CD8-positive, alpha-beta memory T cell (primary cell): ENCODE measurements at regions not wholly inside any gene's neighbourhood (a gene's known extent, or its start where the extent isn't known, plus 50 kb on each side); places are given as distances from the start of the nearest gene placed in this dataset.

ENCODE experiments used
- CTCF ChIA-PET: fragments of 350-600 bp; sonication (Branson Sonifier 250); formaldehyde crosslinking; loops from one replicate; lab custom pipeline; 2021; ENCODE audit warnings: antibody characterized with exemption; lab: Charles Lee
- POLR2A ChIA-PET: fragments of 350-600 bp; sonication (Branson Sonifier 250); formaldehyde crosslinking; loops from one replicate; lab custom pipeline; 2021; ENCODE audit warnings: antibody characterized with exemption; lab: Charles Lee
- DNase-seq, 5 donors: peaks; one replicate each; pipeline versions ENCODE4 v3.0.0 to v3.0.0-alpha.2; 2020 to 2022; ENCODE audit warnings: mixed read lengths in 1 of 5
- H3K27ac ChIP-seq: one replicate; pipeline ENCODE4 v1.7.0; 2013; ENCODE audit warnings: low read depth, mild to moderate bottlenecking, low read length, moderate library complexity
- H3K27me3 ChIP-seq: 2 replicates; pipeline ENCODE4 v1.7.0; 2013; ENCODE audit warnings: low read length, mild to moderate bottlenecking; ENCODE audit not compliant: insufficient read depth, poor library complexity, severe bottlenecking
- H3K36me3 ChIP-seq: 2 replicates; pipeline ENCODE4 v1.7.0; 2013; ENCODE audit warnings: mild to moderate bottlenecking, low read length, moderate library complexity; ENCODE audit not compliant: insufficient read depth
- H3K4me1 ChIP-seq: 2 replicates; pipeline ENCODE4 v1.7.0; 2013; ENCODE audit warnings: mild to moderate bottlenecking, low read length, moderate library complexity; ENCODE audit not compliant: insufficient read depth
- H3K4me3 ChIP-seq: 2 replicates; pipeline ENCODE4 v1.7.0; 2013; ENCODE audit warnings: mild to moderate bottlenecking, low read length
- H3K9me3 ChIP-seq: 2 replicates; pipeline ENCODE4 v1.7.0; 2013; ENCODE audit warnings: mild to moderate bottlenecking, low read length
- H3K27ac Mint-ChIP-seq, 8 donors: one replicate each; pipeline ENCODE4 v1.8.0; 2020 to 2021; ENCODE audit warnings: mixed read lengths in 8 of 8, mild to moderate bottlenecking in 6 of 8, inconsistent platforms in 3 of 8, moderate library complexity in 3 of 8
- H3K27me3 Mint-ChIP-seq, 2 donors: one replicate each; pipeline ENCODE4 v1.8.0; 2020 to 2021; ENCODE audit warnings: mixed read lengths in 2 of 2, mild to moderate bottlenecking in 1 of 2, moderate library complexity in 1 of 2
- H3K36me3 Mint-ChIP-seq, 3 donors: one replicate each; pipeline ENCODE4 v1.8.0; 2020 to 2021; ENCODE audit warnings: mixed read lengths in 3 of 3, inconsistent platforms in 1 of 3, mild to moderate bottlenecking in 1 of 3
- H3K4me1 Mint-ChIP-seq, 3 donors: one replicate each; pipeline ENCODE4 v1.8.0; 2020 to 2021; ENCODE audit warnings: mixed read lengths in 3 of 3, inconsistent platforms in 1 of 3, mild to moderate bottlenecking in 1 of 3
- H3K4me3 Mint-ChIP-seq, 7 donors: one replicate each; pipeline ENCODE4 v1.8.0; 2020 to 2021; ENCODE audit warnings: mixed read lengths in 7 of 7, mild to moderate bottlenecking in 6 of 7, moderate library complexity in 4 of 7, inconsistent platforms in 2 of 7
- H3K9me3 Mint-ChIP-seq, 5 donors: one replicate each; pipeline ENCODE4 v1.8.0; 2020 to 2022; ENCODE audit warnings: mixed read lengths in 5 of 5, mild to moderate bottlenecking in 3 of 5, moderate library complexity in 2 of 5, inconsistent platforms in 1 of 5

- Histone ChIP-seq H3K27me3 (no peaks in the 10 kb centered on the region), H3K27ac (no peak overlapping the region), H3K36me3 (no peaks in the 10 kb centered on the region), H3K4me1 (no peaks in the 10 kb centered on the region), H3K9me3 (no peaks in the 10 kb centered on the region), H3K4me3 (no peak overlapping the region)
- Mint-ChIP-seq H3K27ac (no peak overlapping the region), H3K4me1 (no peaks in the 10 kb centered on the region), H3K9me3 (peaks cover 3 to 12% (median 5%) of the 10 kb centered on the region in 5 donors), H3K4me3 (no peak overlapping the region), H3K27me3 (no peaks in the 10 kb centered on the region), H3K36me3 (no peaks in the 10 kb centered on the region)
- no peak for DNase-seq
- ChIA-PET POLR2A (no interaction called here), CTCF (no interaction called here)
Observed at GRCh38 chr13:61734683-61735082, 319.0 kb upstream of the PCDH20 start.

GRCh38 chr13:61728471-61728870, 312.8 kb upstream of the PCDH20 start:
- ChIA-PET CTCF (no interaction called here), POLR2A (no interaction called here)
- H3K27me3 ChIP-seq, result no peaks in the 10 kb centered on the region
- no peak overlapping the region for H3K4me3 ChIP-seq
- no peak for DNase-seq
- H3K27ac Mint-ChIP-seq, result no peak overlapping the region
- no peaks in the 10 kb centered on the region for H3K4me1 Mint-ChIP-seq
- H3K9me3 ChIP-seq, result no peaks in the 10 kb centered on the region
- H3K4me3 Mint-ChIP-seq, result no peak overlapping the region
- no peaks in the 10 kb centered on the region for H3K36me3 Mint-ChIP-seq
- no peaks in the 10 kb centered on the region for H3K36me3 ChIP-seq
- H3K27me3 Mint-ChIP-seq, result no peaks in the 10 kb centered on the region
- peaks cover 8 to 20% (median 10%) of the 10 kb centered on the region in 5 donors for H3K9me3 Mint-ChIP-seq
- H3K4me1 ChIP-seq, result no peaks in the 10 kb centered on the region
- H3K27ac ChIP-seq, result no peak overlapping the region

GRCh38 chr13:61727767-61728166, 312.1 kb upstream of the PCDH20 start:
- Mint-ChIP-seq H3K4me3 (no peak overlapping the region), H3K27me3 (no peaks in the 10 kb centered on the region), H3K4me1 (no peaks in the 10 kb centered on the region), H3K36me3 (no peaks in the 10 kb centered on the region), H3K9me3 (peaks cover 8 to 22% (median 10%) of the 10 kb centered on the region in 5 donors), H3K27ac (no peak overlapping the region)
- Histone ChIP-seq H3K4me1 (no peaks in the 10 kb centered on the region), H3K36me3 (no peaks in the 10 kb centered on the region), H3K27me3 (no peaks in the 10 kb centered on the region), H3K4me3 (no peak overlapping the region), H3K27ac (no peak overlapping the region), H3K9me3 (no peaks in the 10 kb centered on the region)
- DNase-seq, result no peak
- CTCF ChIA-PET, result no interaction called here
- POLR2A ChIA-PET, result no interaction called here

GRCh38 chr13:61725806-61726205, 310.2 kb upstream of the PCDH20 start:
- DNase-seq, result no peak
- H3K27ac Mint-ChIP-seq, result no peak overlapping the region
- no peaks in the 10 kb centered on the region for H3K4me1 Mint-ChIP-seq
- Histone ChIP-seq H3K4me1 (no peaks in the 10 kb centered on the region), H3K4me3 (no peak overlapping the region), H3K27me3 (no peaks in the 10 kb centered on the region), H3K9me3 (no peaks in the 10 kb centered on the region), H3K27ac (no peak overlapping the region), H3K36me3 (no peaks in the 10 kb centered on the region)
- H3K27me3 Mint-ChIP-seq, result no peaks in the 10 kb centered on the region
- POLR2A ChIA-PET, result no interaction called here
- CTCF ChIA-PET, result no interaction called here
- no peaks in the 10 kb centered on the region for H3K36me3 Mint-ChIP-seq
- peaks cover 8 to 31% (median 10%) of the 10 kb centered on the region in 5 donors for H3K9me3 Mint-ChIP-seq
- H3K4me3 Mint-ChIP-seq, result no peak overlapping the region

GRCh38 chr13:61722119-61722518, 306.5 kb upstream of the PCDH20 start:
- Mint-ChIP-seq H3K27ac (no peak overlapping the region), H3K9me3 (peaks cover 17 to 37% (median 19%) of the 10 kb centered on the region in 5 donors), H3K27me3 (no peaks in the 10 kb centered on the region), H3K36me3 (no peaks in the 10 kb centered on the region), H3K4me3 (no peak overlapping the region), H3K4me1 (no peaks in the 10 kb centered on the region)
- Histone ChIP-seq H3K4me3 (no peak overlapping the region), H3K27ac (no peak overlapping the region), H3K9me3 (no peaks in the 10 kb centered on the region), H3K4me1 (no peaks in the 10 kb centered on the region), H3K27me3 (no peaks in the 10 kb centered on the region), H3K36me3 (no peaks in the 10 kb centered on the region)
- POLR2A ChIA-PET, result no interaction called here
- CTCF ChIA-PET, result no interaction called here
- no peak for DNase-seq

- H3K36me3 Mint-ChIP-seq, result no peaks in the 10 kb centered on the region
- ChIA-PET POLR2A (no interaction called here), CTCF (no interaction called here)
Observed at GRCh38 chr13:61712621-61713020, 297.0 kb upstream of the PCDH20 start.

GRCh38 chr13:61709258-61709657, 293.6 kb upstream of the PCDH20 start:
- Mint-ChIP-seq H3K36me3 (no peaks in the 10 kb centered on the region), H3K9me3 (peaks cover 0 to 28% (median 6%) of the 10 kb centered on the region in 5 donors), H3K27ac (no peak overlapping the region), H3K4me1 (no peaks in the 10 kb centered on the region), H3K27me3 (no peaks in the 10 kb centered on the region), H3K4me3 (no peak overlapping the region)
- Histone ChIP-seq H3K9me3 (no peaks in the 10 kb centered on the region), H3K4me3 (no peak overlapping the region), H3K27me3 (no peaks in the 10 kb centered on the region), H3K36me3 (no peaks in the 10 kb centered on the region), H3K27ac (no peak overlapping the region), H3K4me1 (no peaks in the 10 kb centered on the region)
- ChIA-PET POLR2A (no interaction called here), CTCF (no interaction called here)
- DNase-seq, result no peak

More at GRCh38 chr13:61712621-61713020, 297.0 kb upstream of the PCDH20 start:
- no peak for DNase-seq
- Mint-ChIP-seq H3K27ac (no peak overlapping the region), H3K4me1 (no peaks in the 10 kb centered on the region), H3K27me3 (no peaks in the 10 kb centered on the region), H3K4me3 (no peak overlapping the region), H3K9me3 (peaks cover 3 to 11% (median 8%) of the 10 kb centered on the region in 5 donors)
- Histone ChIP-seq H3K4me1 (no peaks in the 10 kb centered on the region), H3K4me3 (no peak overlapping the region), H3K27me3 (no peaks in the 10 kb centered on the region), H3K27ac (no peak overlapping the region), H3K9me3 (no peaks in the 10 kb centered on the region), H3K36me3 (no peaks in the 10 kb centered on the region)

- POLR2A ChIA-PET, result no interaction called here
- H3K27me3 Mint-ChIP-seq, result no peaks in the 10 kb centered on the region
- DNase-seq, result no peak
- no peaks in the 10 kb centered on the region for H3K4me1 ChIP-seq
- no peaks in the 10 kb centered on the region for H3K36me3 Mint-ChIP-seq
- H3K27ac ChIP-seq, result no peak overlapping the region
- no peak overlapping the region for H3K4me3 Mint-ChIP-seq
- no peak overlapping the region for H3K4me3 ChIP-seq
- H3K9me3 Mint-ChIP-seq, result peaks cover 5 to 29% (median 9%) of the 10 kb centered on the region in 5 donors
- no peaks in the 10 kb centered on the region for H3K9me3 ChIP-seq
- H3K36me3 ChIP-seq, result no peaks in the 10 kb centered on the region
- H3K27ac Mint-ChIP-seq, result no peak overlapping the region
- H3K4me1 Mint-ChIP-seq, result no peaks in the 10 kb centered on the region
- H3K27me3 ChIP-seq, result no peaks in the 10 kb centered on the region
- CTCF ChIA-PET, result no interaction called here
Observed at GRCh38 chr13:61706899-61707298, 291.2 kb upstream of the PCDH20 start.

GRCh38 chr13:61700620-61701019, 285.0 kb upstream of the PCDH20 start:
- Histone ChIP-seq H3K4me1 (no peaks in the 10 kb centered on the region), H3K4me3 (no peak overlapping the region), H3K36me3 (no peaks in the 10 kb centered on the region), H3K9me3 (no peaks in the 10 kb centered on the region), H3K27ac (no peak overlapping the region), H3K27me3 (no peaks in the 10 kb centered on the region)
- H3K27me3 Mint-ChIP-seq, result no peaks in the 10 kb centered on the region
- no peak overlapping the region for H3K4me3 Mint-ChIP-seq
- DNase-seq, result no peak
- no peaks in the 10 kb centered on the region for H3K36me3 Mint-ChIP-seq
- no peak overlapping the region for H3K27ac Mint-ChIP-seq
- H3K9me3 Mint-ChIP-seq, result peaks cover 5 to 25% (median 11%) of the 10 kb centered on the region in 5 donors
- ChIA-PET CTCF (no interaction called here), POLR2A (no interaction called here)
- no peaks in the 10 kb centered on the region for H3K4me1 Mint-ChIP-seq
